CD4-positive, alpha-beta T cell treated with Interleukin-4 for 1 hour (primary cell): ENCODE measurements at regions not wholly inside any gene's neighbourhood (a gene's known extent, or its start where the extent isn't known, plus 50 kb on each side); places are given as distances from the start of the nearest gene placed in this dataset.
"Not testable (repeated sequence)": the region's sequence is repeated elsewhere in the genome, so short reads cannot be mapped to it uniquely, and the experiment has no call there.

Experiments
- DNase-seq, 2 donors: peaks; one replicate each; pipeline ENCODE4 v3.0.0-alpha.2; 2020 to 2022

GRCh38 chr3:186453531-186453930 lies 90.6 kb downstream of the CRYGS start:
- DNase-seq = no peak

DNA sequence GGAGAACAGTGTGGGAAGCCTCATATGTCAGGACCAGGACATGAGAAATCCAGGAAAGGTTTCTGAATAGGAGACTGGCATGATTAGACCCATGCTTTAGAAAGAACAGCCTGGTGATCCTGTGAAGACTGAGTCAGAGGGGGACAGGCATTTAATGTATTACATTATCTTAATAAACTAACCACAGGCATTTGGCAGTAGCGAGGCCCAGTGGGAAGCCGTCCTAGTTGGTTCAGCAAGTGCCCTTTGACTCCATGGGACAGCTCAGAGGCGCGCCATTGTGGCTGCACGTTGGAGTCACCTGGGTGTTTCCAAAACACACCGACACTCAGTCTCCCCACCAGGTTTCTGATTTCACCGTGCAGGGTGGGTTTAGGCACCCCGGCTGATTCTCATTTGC lies 90.5 kb upstream of the DGKG start:
- no peak for DNase-seq

GRCh38 chr3:186451371-186451770 lies 89.3 kb upstream of the DGKG start:
- no peak for DNase-seq

DNA sequence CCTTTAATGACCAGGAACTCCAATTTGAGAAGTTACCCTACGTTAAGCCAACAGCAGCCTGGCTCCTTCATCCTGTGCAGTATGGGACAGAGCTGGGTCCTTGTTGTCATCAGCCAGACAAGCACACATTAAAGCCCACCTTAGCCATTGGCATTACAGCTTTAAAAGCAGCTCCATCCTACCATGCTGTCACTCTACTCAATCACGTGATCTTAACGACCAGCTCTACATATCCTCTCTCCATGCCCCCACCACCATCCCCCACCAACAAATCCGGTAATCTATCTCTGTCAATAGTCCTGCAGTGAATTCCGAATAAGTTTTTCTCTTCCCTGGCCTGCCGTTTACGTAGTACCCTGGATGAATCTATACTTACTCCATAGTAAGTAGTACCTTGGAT lies 82.9 kb upstream of the DGKG start:
- DNase-seq = no peak

DNA sequence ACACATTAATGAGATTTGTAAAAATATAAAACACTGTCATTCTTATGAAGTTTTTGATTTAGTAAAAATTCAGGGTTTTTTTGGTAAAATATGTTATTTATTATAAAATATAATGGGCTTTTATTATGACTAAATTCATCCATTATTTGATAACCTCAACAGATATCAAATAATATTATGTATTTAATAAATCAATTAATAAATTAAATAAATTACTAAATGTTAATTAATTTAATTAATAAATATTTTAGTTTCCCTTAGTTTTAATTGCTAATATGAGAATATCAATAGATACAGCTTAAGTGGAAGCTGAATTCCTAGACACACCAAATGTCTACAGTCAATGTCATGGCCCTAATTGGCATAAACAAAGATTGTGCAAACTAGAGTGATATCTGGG lies 82.3 kb upstream of the DGKG start:
- no peak for DNase-seq

DNA sequence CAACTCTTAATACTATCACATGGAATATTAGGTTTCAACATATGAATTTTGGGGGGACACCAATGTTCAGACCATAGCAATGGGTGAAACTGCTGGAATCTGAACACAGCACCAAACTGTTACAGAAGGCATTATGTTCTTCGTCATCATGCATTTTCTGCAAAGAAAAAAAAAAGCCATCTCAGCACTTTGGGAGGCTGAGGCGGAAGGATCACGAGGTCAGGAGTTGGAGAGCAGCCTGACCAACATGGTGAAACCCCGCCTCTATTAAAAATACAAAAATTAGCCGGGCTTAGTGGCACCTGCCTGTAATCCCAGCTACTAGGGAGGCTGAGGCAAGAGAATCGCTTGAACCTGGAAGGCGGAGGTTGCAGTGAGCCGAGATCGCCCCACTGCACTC lies 80.9 kb upstream of the DGKG start:
- not testable (repeated sequence) for DNase-seq

GRCh38 chr3:186442162-186442561 lies 80.1 kb upstream of the DGKG start:
- DNase-seq = no peak

DNA sequence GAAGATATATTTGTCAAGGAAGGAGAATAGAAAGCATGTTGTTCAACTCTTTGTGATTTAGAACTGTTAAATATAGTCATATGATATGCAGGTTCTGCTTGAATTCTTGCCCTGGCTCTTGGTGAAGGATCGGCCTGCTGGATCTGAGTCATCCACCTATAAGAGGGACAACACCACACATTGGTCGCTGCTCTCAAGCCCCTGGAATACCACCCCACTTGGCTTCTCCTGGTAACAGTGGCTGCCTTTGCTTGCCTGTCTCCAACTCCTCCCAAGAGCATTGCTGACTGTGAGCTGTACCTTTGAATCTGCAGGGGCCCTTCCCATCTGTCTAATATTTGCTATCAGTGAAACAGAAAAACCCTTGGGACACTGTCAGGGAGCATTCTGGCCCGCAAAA lies 78.9 kb upstream of the DGKG start:
- DNase-seq = no peak

GRCh38 chr3:186439725-186440124 lies 77.7 kb upstream of the DGKG start:
- DNase-seq = no peak

DNA sequence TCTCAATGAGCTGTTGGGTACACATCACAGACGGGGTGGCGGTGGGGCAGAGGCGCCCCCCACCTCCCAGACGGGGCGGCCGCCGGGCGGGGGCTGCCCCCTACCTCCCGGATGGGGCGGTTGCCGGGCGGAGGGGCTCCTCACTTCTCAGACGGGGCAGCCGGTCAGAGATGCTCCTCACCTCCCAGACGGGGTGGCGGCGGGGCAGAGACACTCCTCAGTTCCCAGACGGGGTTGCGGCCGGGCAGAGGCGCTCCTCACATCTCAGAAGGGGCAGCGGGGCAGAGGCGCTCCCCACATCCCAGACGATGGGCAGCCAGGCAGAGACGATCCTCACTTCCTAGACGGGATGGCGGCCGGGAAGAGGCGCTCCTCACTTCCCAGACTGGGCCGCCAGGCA lies 73.3 kb upstream of the DGKG start:
- not testable (repeated sequence) for DNase-seq

DNA sequence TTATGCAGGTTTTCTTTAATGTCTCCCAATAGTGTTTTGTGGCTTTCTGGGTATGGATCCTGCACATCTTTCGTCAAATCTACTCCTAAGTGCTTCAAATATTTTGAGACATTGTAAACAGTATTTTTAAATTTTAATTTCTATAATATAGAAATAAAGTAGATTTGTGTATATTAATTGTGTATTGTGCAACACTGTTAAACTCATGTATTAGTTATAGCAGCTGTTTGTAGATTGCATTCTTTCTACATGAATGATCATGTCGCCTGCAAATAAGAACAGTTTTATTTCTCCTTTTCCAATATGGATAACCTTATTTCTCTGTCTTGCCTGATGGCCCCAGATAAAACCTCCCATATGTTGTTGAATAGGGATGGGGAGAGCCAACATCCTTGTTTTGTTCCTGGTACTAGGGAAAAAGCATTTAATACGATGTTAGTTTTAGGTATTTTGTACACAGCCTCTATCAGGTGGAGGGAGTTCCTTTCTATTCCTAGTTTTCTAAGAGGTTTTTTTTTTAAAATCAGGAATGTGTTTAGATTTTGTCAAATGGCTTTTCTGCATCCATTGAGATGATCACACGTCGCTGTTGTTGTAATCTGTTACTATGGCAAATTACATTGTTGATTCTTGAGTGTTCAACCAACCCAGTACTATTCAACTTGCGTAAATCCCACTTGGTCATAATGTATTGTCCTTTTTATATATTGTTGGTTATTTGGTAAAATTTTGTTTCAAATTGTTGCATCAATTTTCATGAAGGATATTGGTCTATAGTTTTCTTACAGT lies 71.1 kb upstream of the DGKG start:
- no peak for DNase-seq

- no peak for DNase-seq
Measured at GRCh38 chr3:186432189-186432588, 70.2 kb upstream of the DGKG start.

DNA sequence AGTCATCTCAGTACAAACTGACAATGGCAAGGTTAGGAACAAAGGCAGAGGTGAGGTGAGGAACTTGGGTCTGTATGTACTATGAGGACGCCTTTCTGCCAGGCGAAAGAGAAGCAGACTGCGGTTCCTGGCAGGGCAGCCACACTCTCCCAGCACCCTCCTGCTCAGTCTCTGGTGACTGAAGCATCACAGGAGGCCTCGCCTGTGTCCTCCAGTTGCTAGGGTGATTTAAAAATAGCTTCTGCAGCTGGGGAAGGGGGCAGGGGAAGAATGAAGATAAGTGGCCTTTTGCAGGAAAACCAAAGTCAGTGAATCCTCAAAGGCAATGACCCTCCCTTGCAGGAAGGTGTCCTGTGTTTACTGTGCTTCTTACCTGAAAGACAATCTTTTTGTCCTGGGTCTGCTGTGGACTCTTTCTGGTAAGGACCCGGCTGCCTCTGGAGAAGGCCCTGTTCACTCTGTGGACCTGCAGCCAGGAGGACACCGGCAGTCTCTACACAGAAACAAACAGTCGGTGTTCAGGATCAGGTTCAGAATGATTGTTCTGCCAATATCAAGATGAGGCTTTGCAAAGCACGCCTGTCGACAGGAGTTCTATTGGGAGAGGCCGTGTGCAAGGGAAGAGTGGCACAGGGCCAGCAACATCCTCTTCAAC lies 65.7 kb upstream of the DGKG start:
- DNase-seq = no peak

DNA sequence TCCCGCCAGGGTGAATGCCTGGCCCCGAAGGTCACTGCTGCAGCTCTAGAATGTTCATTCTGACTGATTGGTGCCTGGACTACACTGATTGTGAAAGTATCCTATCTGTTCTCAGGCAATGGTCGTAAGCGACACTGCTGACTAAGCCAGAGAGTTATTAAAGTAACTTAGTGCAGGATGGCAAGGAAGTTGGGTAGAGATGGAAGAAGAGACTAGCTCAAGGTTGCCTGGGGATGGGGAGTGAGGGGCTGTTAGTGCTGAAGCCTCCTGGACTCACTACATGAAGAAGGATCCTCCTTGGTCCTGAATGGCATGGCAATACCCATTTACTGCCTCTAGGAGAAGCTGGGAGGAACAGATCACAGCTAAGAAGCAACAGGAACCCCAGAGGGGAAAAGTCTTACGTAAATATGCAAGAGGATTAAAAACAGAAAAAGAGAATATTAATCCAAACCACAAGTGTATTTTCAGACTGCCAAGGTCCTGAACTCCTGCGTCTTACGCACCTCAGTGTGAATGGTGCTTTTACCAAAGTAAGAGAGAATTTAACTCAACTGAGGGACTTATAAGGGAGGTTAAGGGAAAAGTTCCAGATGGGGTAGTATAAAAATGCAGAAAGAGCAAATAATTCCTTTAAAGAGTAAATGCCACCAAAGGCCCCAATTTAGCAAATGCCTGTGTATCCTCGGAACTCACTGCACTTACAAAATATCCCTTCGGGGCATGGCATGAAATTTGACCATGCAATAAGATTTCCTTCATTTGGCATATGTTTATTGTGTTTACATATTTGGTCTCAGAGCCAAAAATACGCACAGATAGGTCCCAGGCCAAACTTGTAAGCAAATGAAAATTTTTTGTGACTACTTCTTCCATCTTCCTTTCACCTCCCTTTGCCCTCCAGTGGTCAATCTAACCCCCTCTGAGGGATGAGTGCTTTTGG lies 64.0 kb upstream of the DGKG start:
- no peak for DNase-seq

- no peak for DNase-seq
Measured at GRCh38 chr3:186421946-186422345, 59.9 kb upstream of the DGKG start.

DNA sequence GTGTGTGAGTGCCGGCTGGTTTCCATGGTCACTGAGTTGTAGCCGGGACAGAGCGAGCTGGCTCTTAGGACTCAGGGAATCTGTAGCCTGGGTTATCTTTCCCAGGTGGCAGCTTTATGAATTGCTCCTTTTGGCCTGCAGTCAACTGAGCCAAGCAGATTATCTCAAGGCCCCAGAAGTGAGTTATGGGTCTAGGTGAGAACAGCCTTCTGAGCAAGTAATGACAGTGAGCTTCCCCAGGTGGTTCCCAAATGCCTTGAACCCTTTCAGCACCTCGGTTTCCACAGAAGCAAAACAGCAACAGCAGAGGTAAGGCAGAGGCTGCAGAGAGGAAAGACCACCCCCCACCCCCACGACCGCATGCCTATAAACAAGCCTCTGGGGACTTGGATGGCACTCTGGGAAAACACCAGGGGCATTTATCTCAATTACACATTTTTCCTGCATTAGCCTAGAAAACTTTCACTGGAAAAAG lies 56.7 kb upstream of the DGKG start:
- no peak for DNase-seq

DNA sequence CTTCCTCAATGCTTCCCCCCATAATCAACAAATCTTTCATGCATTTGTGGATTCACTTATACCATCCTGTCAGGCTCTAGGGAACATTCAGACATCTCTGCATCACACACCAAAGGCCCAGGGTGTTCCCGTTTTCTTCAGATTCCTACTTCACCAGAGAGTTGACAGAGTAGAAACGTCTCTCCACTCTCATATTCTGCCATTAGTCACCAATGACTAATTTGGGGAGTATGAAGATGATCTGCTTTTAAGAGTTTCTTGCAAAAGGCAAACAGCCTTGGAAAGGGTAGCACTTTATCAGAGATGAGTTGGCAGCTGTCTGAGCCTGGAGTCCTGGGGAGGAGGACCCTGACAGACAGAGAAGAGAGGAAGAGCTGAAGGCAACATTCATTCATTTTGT lies 55.8 kb upstream of the DGKG start:
- DNase-seq = no peak

- DNase-seq = no peak
Measured at GRCh38 chr3:186414735-186415419, 52.8 kb upstream of the DGKG start.

GRCh38 chr3:186413615-186414415 lies 51.8 kb upstream of the DGKG start:
- peak; percentile 9 to 24 for DNase-seq

GRCh38 chr3:186411994-186412393 lies 50.0 kb upstream of the DGKG start:
- no peak for DNase-seq
